Heart left ventricle (tissue), 13 donors: ENCODE measurements at regions not wholly inside any gene's neighbourhood (a gene's known extent, or its start where the extent isn't known, plus 50 kb on each side); places are given as distances from the start of the nearest gene placed in this dataset.

Experiments
- CTCF ChIP-seq, 12 donors: fragments of 200-600 bp; sonication (generic) in 4 of 12; IDR thresholded peaks; one replicate each; pipeline versions ENCODE4 v1.5.0 to v1.8.0; 2018 to 2022; ENCODE audit warnings: antibody characterized with exemption in 12 of 12, mild to moderate bottlenecking in 5 of 12
- POLR2A ChIP-seq, 2 donors: fragments of 450-650 bp; IDR thresholded peaks; one replicate each; pipeline ENCODE4 v1.6.1; 2017; ENCODE audit warnings: antibody characterized with exemption in 2 of 2, mild to moderate bottlenecking in 2 of 2, moderate library complexity in 2 of 2
- donor health status: ischemic (EF 13 %, LVEDD 7.1; RV severe dilation, severe dysfunction).
- donor health status: DM: no; HTN: yes; CAD: no.
- donor health status: DM: no; HTN: no; CAD: no.
- donor health status: ischemic (EF 25% LVEDD 6.9; RV normal size, moderate dysfunction).
- donor health status: ischemic (EF 25% LVEDD 5.7; RV mildly dilated, moderate dysfunction).
- donor health status: ischemic (EF 35%, LVEDD 5.7; RV mildly dilated, moderate dysfunction).
- donor health status: nonischemic (EF 11% LVEDD 7.7; RV severe dilation, severe dysfunction).
- donor health status: DM: yes; HTN: yes; CAD: no.
- donor health status: PGD.
- donor health status: ischemic (EF 29% LVEDD 5.4; RV normal size, mild dysfunction).
- donor health status: nonischemic (EF 23%, LVEDD 6.1; RV moderate dilation, normal function).

DNA sequence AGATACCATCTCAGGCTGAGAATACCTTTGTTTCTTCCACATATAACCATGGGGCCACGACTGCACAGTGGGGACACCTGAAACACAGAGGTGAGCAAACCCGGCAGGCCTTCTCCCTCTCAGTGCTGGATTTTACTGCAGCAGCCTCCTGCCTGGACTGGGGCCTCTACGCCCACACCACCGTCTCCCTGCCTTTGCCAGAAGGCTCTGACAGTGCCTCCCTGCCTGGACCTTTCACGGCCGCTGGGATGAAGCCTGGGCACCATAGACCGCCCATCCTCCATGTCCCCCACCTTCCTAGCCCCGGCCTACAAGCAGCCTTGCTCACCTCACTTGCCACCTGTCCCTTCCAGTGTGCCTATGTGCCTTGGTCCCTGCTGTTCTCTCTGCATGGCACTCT, 214.3 kb downstream of the NFKBIZ start:
- no peak for TF ChIP-seq CTCF (IDR thresholded peaks at IDR 0.05)
- TF ChIP-seq POLR2A (IDR thresholded peaks at IDR 0.05) = no peak
